ENCODE measurements at regions not wholly inside any gene's neighbourhood (a gene's known extent, or its start where the extent isn't known, plus 50 kb on each side); places are given as distances from the start of the nearest gene placed in this dataset.

- no peak for TF ChIP-seq PATZ1 (CRISPR knock-in tag; IDR thresholded peaks at IDR 0.05; ENCODE audit: borderline replicate concordance)
- no peak for TF ChIP-seq ZFP3 (CRISPR knock-in tag; IDR thresholded peaks at IDR 0.05)
- no peak for TF ChIP-seq TSHZ2 (CRISPR knock-in tag; IDR thresholded peaks at IDR 0.05)
- TF ChIP-seq TCF4 (CRISPR knock-in tag; IDR thresholded peaks at IDR 0.05; ENCODE audit: borderline replicate concordance): no peak
- no peak for TF ChIP-seq CSDC2 (CRISPR knock-in tag; IDR thresholded peaks at IDR 0.05)
- no peak for TF ChIP-seq ZNF8 (CRISPR knock-in tag; IDR thresholded peaks at IDR 0.05)
- no peak for TF ChIP-seq ZNF565 (CRISPR knock-in tag; conservative IDR thresholded peaks at IDR 0.05; ENCODE audit: low read depth)
Measured at GRCh38 chr11:127238321-127238720, 237.8 kb upstream of the KIRREL3 start.
